Spleen (tissue), 11 donors: ENCODE measurements at regions not wholly inside any gene's neighbourhood (a gene's known extent, or its start where the extent isn't known, plus 50 kb on each side); places are given as distances from the start of the nearest gene placed in this dataset.

Experiments
- DNase-seq: peaks from one replicate; pipeline ENCODE4 v3.0.0-alpha.2; 2020
- H3K27ac ChIP-seq, 8 donors: fragments of 200-600 bp; sonication (generic) in 7 of 8; 1 replicate in 4 of 8; 2 replicates in 4 of 8; pipeline versions ENCODE4 v1.5.0 to v1.8.0; 2016 to 2021; ENCODE audit warnings: inconsistent platforms in 4 of 8, mild to moderate bottlenecking in 4 of 8, moderate library complexity in 1 of 8
- H3K27me3 ChIP-seq, 7 donors: fragments of 200-600 bp; sonication (generic) in 6 of 7; replicated peaks in 1 of 7; 1 replicate in 4 of 7; 2 replicates in 3 of 7; pipeline versions ENCODE4 v1.5.0 to v1.8.0; 2016 to 2021; ENCODE audit warnings: inconsistent platforms in 3 of 7, mild to moderate bottlenecking in 1 of 7
- H3K36me3 ChIP-seq, 6 donors: fragments of 200-600 bp; sonication (generic) in 5 of 6; 1 replicate in 4 of 6; 2 replicates in 2 of 6; pipeline versions ENCODE4 v1.5.0 to v1.8.0; 2016 to 2021; ENCODE audit warnings: inconsistent platforms in 2 of 6
- H3K4me1 ChIP-seq, 6 donors: fragments of 200-600 bp; sonication (generic) in 5 of 6; 1 replicate in 3 of 6; 2 replicates in 3 of 6; pipeline versions ENCODE4 v1.5.0 to v1.8.0; 2016 to 2021; ENCODE audit warnings: inconsistent platforms in 3 of 6
- H3K4me3 ChIP-seq, 8 donors: fragments of 200-600 bp; sonication (generic) in 7 of 8; 1 replicate in 4 of 8; 2 replicates in 4 of 8; pipeline versions ENCODE4 v1.5.0 to v1.8.0; 2016 to 2021; ENCODE audit warnings: inconsistent platforms in 4 of 8, mild to moderate bottlenecking in 4 of 8, moderate library complexity in 2 of 8
- H3K9me3 ChIP-seq, 8 donors: fragments of 200-600 bp; sonication (generic) in 7 of 8; 1 replicate in 4 of 8; 2 replicates in 4 of 8; pipeline versions ENCODE4 v1.5.0 to v1.8.0; 2016 to 2021; ENCODE audit warnings: inconsistent platforms in 4 of 8
- CTCF ChIP-seq, 11 experiments: fragments of 200-600 bp in 7 of 11; fragments of 450-650 bp in 4 of 11; sonication (generic) in 4 of 11; IDR thresholded peaks in 8 of 11; conservative IDR thresholded peaks in 3 of 11; 1 replicate in 7 of 11; 2 replicates in 4 of 11; pipeline versions ENCODE4 v1.4.0 to v1.8.0; 2016 to 2021; ENCODE audit warnings: antibody characterized with exemption in 11 of 11, inconsistent platforms in 4 of 11, mild to moderate bottlenecking in 1 of 11
- POLR2A ChIP-seq, 3 donors: fragments of 450-650 bp; IDR thresholded peaks; one replicate each; pipeline ENCODE4 v1.5.1; 2017; ENCODE audit warnings: antibody characterized with exemption in 3 of 3, mild to moderate bottlenecking in 1 of 3
- POLR2AphosphoS5 ChIP-seq, 3 donors: sonication (generic); formaldehyde crosslinking; IDR thresholded peaks; one replicate each; pipeline ENCODE4 v1.5.1; 2017; ENCODE audit warnings: antibody characterized with exemption in 3 of 3
- WGBS, 5 donors: extraction: QIAGEN DNeasy Blood & Tissue Kit in 3 of 5; methylation state at CpG; one replicate each; pipeline versions ENCODE4 v1.1.5 to v1.1.7; 2013 to 2018; 5-methylcytosine and 5-hydroxymethylcytosine counted together
- intact Hi-C: fragments of 100-400 bp; cut with DNase I; formaldehyde crosslinking; loops from one replicate; pipeline ENCODE4 v1.15.0; 2023; ENCODE audit warnings: low total_unique reads
- donor health status: healthy with polysubstance abuse.
- donor health status: DM: no; HTN: no; CAD: no; lungs with moderate emphysema.
- donor health status: DM: no; HTN: no; CAD: no.
- donor health status: Bipolar disorder and iron deficiency.
- donor health status: healthy.
- donor health status: DM: no; HTN: no; CAD: no.
- donor health status: DM: yes; HTN: yes; CAD: no.

GRCh38 chr1:239151937-239152336 lies 234.4 kb upstream of the CHRM3 start:
- no peak overlapping the region for H3K27ac ChIP-seq
- WGBS, 5 donors: 62 to 75% (median 67%) methylated on average over 2 of the region's 2 CpGs
- TF ChIP-seq POLR2A (IDR thresholded peaks at IDR 0.05) (no peak), POLR2AphosphoS5 (IDR thresholded peaks at IDR 0.05) (no peak), CTCF (IDR thresholded peaks at IDR 0.05 in 8 of 11, conservative IDR thresholded peaks at IDR 0.05 in 3 of 11) (no peak)
- H3K4me1 ChIP-seq: no peaks in the 10 kb centered on the region
- no peaks in the 10 kb centered on the region for H3K36me3 ChIP-seq
- no peak for DNase-seq
- no peaks in the 10 kb centered on the region for H3K27me3 ChIP-seq
- H3K4me3 ChIP-seq: no peak overlapping the region
- peaks cover 0 to 3% (median 0%) of the 10 kb centered on the region in 8 donors for H3K9me3 ChIP-seq
- intact Hi-C loops: no loop called here

- H3K27me3 ChIP-seq: no peaks in the 10 kb centered on the region
- TF ChIP-seq CTCF (IDR thresholded peaks at IDR 0.05 in 8 of 11, conservative IDR thresholded peaks at IDR 0.05 in 3 of 11) (no peak), POLR2A (IDR thresholded peaks at IDR 0.05) (no peak), POLR2AphosphoS5 (IDR thresholded peaks at IDR 0.05) (no peak)
- 69 to 83% (median 79%) methylated on average over 4 of the region's 4 CpGs for WGBS, 5 donors
Observed at GRCh38 chr1:239140968-239141367, 245.4 kb upstream of the CHRM3 start.

GRCh38 chr1:239139801-239140200 lies 246.6 kb upstream of the CHRM3 start:
- no peak overlapping the region for H3K27ac ChIP-seq
- no peaks in the 10 kb centered on the region for H3K27me3 ChIP-seq
- H3K36me3 ChIP-seq: no peaks in the 10 kb centered on the region
- intact Hi-C loops: no loop called here
- DNase-seq: no peak
- 74 to 88% (median 81%) methylated on average over 5 of the region's 5 CpGs for WGBS, 5 donors
- H3K9me3 ChIP-seq: peaks cover 0 to 12% (median 7%) of the 10 kb centered on the region in 8 donors
- TF ChIP-seq CTCF (IDR thresholded peaks at IDR 0.05 in 8 of 11, conservative IDR thresholded peaks at IDR 0.05 in 3 of 11) (no peak), POLR2A (IDR thresholded peaks at IDR 0.05) (no peak), POLR2AphosphoS5 (IDR thresholded peaks at IDR 0.05) (no peak)
- H3K4me1 ChIP-seq: no peaks in the 10 kb centered on the region
- H3K4me3 ChIP-seq: no peak overlapping the region

More at GRCh38 chr1:239140968-239141367, 245.4 kb upstream of the CHRM3 start:
- Histone ChIP-seq H3K4me1 (no peaks in the 10 kb centered on the region), H3K36me3 (no peaks in the 10 kb centered on the region), H3K9me3 (peaks cover 0 to 10% (median 3%) of the 10 kb centered on the region in 8 donors), H3K27ac (no peak overlapping the region), H3K4me3 (no peak overlapping the region)
- no peak for DNase-seq
- intact Hi-C loops: no loop called here

GRCh38 chr1:239128541-239128940 lies 257.8 kb upstream of the CHRM3 start:
- TF ChIP-seq CTCF (IDR thresholded peaks at IDR 0.05 in 8 of 11, conservative IDR thresholded peaks at IDR 0.05 in 3 of 11): no peak
- Histone ChIP-seq H3K9me3 (no peaks in the 10 kb centered on the region), H3K27ac (no peak overlapping the region), H3K36me3 (no peaks in the 10 kb centered on the region), H3K4me3 (no peak overlapping the region), H3K4me1 (no peaks in the 10 kb centered on the region), H3K27me3 (no peaks in the 10 kb centered on the region)
- DNase-seq: no peak
- WGBS, 5 donors: 66 to 82% (median 72%) methylated on average over 3 of the region's 3 CpGs
- intact Hi-C loops: no loop called here
